GM21515 (cell line): ENCODE measurements at regions not wholly inside any gene's neighbourhood (a gene's known extent, or its start where the extent isn't known, plus 50 kb on each side); places are given as distances from the start of the nearest gene placed in this dataset.
"Not testable (repeated sequence)": the region's sequence is repeated elsewhere in the genome, so short reads cannot be mapped to it uniquely, and the experiment has no call there.

Experiments used
- ATAC-seq: cut with Tn5 transposase; IDR thresholded peaks from one replicate; pipeline ENCODE4 v1.9.1; 2021; ENCODE audit not compliant: unreplicated experiment

DNA sequence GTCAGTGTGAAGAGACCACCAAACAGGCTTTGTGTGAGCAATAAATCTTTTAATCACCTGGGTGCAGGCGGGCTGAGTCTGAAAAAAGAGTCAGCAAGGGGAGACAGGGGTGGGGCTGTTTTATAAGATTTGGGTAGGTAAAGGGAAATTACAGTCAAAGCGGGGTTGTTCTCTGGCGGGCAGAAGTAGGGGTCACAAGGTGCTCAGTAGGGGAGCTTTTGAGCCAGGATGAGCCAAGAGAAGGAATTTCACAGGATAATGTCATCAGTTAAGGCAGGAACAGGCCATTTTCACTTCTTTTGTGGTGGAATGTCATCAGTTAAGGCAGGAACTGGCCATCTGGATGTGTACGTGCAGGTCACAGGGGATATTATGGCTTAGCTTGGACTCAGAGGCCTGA lies 372.6 kb upstream of the MEX3C start:
- not testable (repeated sequence) for ATAC-seq

- not testable (repeated sequence) for ATAC-seq
These were observed 376.4 kb upstream of the MEX3C start for GRCh38 chr18:51573886-51574285.

DNA sequence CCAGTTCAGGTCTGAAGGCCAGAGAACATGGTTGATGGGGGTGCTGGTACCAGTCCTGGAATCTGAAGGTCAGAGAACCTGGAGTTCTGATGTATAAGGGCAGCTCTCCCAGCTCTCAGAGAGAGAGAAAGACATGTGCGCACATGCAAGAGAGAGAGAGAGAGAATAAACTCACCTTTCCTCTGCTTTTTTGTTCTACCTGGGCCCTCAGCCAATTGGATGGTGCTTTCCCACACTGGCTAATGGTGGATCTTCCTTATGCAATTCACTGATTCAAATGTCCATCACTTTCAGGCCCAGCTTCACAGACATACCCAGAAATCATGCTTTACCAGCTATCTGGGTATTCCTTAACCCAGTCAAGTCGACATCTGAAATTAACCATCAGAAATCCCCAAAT lies 377.7 kb upstream of the MEX3C start:
- ATAC-seq, result no peak

- no peak for ATAC-seq
These were observed 381.0 kb upstream of the MEX3C start for GRCh38 chr18:51578406-51578980.

- no peak for ATAC-seq
These were observed 383.1 kb upstream of the MEX3C start for GRCh38 chr18:51580580-51580979.

GRCh38 chr18:51582551-51582950 lies 385.1 kb upstream of the MEX3C start:
- no peak for ATAC-seq

GRCh38 chr18:51588616-51589015 lies 391.1 kb upstream of the MEX3C start:
- ATAC-seq, result no peak

DNA sequence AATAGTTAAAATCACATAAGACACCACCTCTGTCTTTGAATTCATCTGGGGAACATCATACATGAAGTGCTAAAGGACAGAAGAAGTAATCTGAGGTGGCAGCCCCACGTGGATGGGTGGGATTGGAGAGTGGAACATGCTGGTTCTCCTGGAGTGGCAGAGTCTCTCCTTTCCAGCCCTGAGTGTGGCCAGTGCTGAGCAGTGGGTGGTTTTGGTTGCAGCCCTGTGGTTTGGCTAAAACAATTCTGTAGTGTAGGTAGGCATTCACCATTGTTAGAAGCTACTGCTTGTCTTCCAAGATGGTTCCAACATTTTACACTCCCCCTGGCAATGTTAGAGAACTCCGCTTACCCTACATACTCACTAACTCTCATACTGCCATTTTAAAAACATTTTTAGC lies 396.4 kb upstream of the MEX3C start:
- no peak for ATAC-seq

- no peak for ATAC-seq
These were observed 405.6 kb upstream of the MEX3C start for GRCh38 chr18:51603111-51603510.

DNA sequence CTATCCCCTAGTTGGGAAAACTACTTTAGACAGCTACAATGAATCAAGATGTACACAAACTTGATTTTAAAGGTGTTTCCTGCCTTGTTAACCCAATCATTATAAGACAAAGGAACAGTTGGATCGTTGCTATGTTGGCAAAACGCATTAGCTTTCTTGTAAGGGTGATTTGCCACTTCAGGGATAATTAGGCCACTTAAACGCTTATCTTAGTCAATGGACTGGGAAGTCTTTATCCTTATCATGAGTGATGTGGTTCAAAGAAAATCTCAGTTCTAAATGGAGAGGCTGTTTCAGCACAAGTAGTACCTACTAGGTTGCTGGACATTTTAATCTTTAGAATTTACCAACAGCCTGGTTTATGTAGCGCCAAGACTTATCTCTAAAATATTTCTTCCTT lies 406.1 kb upstream of the MEX3C start:
- no peak for ATAC-seq

DNA sequence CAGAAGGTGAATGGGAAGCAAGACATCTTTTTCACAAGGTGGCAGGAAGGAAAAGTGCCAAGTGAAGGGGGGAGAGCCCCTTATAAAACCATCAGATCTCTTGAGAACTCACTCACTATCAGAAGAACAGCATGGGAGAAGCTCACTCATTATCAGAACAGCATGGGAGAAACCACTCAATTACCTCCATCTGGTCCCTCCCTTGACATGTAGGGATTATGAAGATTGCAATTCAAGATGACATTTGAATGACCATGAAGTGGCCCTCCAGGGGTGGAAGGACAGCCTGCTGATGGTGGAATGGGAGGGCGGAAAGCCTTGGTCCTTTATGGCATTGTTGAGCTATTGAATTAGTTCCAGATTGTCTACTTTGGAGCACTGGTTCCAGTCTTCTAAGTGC lies 413.0 kb upstream of the MEX3C start:
- ATAC-seq, result no peak

GRCh38 chr18:51611326-51611725 lies 413.8 kb upstream of the MEX3C start:
- ATAC-seq, result no peak

GRCh38 chr18:51614033-51614432 lies 416.6 kb upstream of the MEX3C start:
- ATAC-seq, result no peak

- no peak for ATAC-seq
These were observed 417.6 kb upstream of the MEX3C start for GRCh38 chr18:51614967-51615571.

DNA sequence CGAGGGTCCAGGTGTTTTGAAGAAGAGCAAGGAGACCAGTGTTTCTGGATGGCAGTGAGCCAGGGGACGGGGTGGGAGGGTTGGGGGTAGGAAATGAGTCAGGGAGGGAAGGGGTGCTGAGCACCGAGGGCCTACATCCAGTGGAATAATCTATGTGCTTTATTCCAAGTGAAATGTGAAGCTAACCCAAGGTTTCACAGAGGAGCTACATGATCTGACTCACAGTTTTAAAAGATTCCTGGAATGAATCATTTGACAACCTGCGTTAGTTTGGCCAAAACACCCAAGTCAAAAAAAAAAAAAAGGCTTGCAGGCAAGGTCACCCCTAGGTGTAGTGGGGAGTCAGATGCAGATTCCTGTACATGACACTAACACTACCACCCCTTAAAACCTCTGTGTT lies 419.7 kb upstream of the MEX3C start:
- ATAC-seq, result no peak

DNA sequence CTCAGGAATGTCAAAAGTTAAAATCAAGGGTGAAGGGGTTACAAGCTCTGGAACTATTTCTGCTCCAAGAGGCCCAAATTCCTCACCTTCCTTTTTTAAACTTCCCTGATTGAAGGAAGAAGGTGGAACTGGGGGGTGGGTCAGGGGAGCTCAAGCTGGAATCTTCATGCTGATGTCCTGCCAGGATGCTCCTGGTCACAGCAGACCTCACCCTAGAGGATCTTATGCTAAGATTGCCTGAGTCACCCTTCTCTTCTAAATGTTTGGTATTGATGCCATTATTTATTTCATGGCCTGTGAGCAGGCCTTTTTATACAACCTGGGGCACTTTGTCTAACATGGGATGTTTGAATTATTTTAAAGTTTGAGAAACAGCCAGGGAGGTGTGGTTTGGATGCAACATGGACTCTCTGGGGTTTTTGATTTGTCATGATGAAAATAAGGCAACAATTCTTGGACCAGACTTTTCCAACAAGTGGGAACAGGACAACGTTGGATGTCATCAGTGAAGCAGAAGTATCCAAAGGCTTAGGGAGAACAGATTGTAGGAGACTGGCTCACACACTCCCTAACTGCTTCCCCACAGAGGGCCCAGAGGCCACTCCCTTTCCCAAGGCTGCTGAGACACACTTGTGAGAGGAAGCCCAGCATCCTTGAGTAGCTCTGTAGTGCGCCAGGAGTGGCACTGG lies 420.2 kb upstream of the MEX3C start:
- no peak for ATAC-seq

GRCh38 chr18:51619283-51619682 lies 421.8 kb upstream of the MEX3C start:
- no peak for ATAC-seq

- ATAC-seq, result no peak
These were observed 423.8 kb upstream of the MEX3C start for GRCh38 chr18:51621113-51621863.

GRCh38 chr18:51621864-51622160 lies 424.3 kb upstream of the MEX3C start:
- no peak for ATAC-seq

DNA sequence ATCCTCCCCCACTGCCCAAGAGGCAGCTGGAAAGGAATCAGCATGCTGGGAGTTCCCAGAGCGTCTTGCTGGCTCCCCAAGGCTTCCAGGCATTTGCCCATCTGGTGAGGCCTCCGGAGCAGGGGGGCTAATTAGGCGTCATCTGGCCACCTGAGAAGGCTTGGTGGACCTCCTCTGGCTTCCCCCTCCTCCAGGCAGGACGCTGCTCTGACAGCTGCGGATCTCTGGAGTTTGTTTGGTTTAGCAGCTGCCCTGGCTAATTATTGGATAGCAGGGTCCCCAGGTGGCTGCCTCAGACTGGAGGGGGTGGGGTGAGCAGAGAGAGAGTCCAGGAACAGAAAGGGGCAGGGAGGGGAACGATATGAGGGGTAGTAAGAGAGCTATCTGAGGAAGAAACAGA lies 425.2 kb upstream of the MEX3C start:
- no peak for ATAC-seq

GRCh38 chr18:51623653-51624052 lies 426.2 kb upstream of the MEX3C start:
- no peak for ATAC-seq

GRCh38 chr18:51630706-51631105 lies 433.2 kb upstream of the MEX3C start:
- no peak for ATAC-seq
